ENCODE measurements at regions not wholly inside any gene's neighbourhood (a gene's known extent, or its start where the extent isn't known, plus 50 kb on each side); places are given as distances from the start of the nearest gene placed in this dataset.
"Not testable (repeated sequence)": the region's sequence is repeated elsewhere in the genome, so short reads cannot be mapped to it uniquely, and the experiment has no call there.

DNA sequence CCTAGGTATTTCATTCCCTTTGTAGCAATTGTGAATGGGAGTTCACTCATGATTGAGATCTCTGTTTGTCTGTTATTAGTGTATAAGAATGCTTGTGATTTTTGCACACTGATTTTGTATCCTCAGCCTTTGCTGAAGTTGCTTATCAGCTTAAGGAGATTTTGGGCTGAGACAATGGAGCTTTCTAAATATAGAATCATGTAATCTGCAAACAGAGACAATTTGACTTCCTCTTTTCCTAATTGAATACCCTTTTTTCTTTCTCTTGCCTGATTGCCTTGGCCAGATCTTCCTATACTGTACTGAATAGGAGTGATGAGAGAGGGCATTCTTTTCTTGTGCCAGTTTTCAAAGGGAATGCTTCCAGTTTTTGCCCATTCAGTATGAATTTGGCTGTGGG, 398.1 kb downstream of the SRGAP2C start:
- not testable (repeated sequence) for DNase-seq

DNA sequence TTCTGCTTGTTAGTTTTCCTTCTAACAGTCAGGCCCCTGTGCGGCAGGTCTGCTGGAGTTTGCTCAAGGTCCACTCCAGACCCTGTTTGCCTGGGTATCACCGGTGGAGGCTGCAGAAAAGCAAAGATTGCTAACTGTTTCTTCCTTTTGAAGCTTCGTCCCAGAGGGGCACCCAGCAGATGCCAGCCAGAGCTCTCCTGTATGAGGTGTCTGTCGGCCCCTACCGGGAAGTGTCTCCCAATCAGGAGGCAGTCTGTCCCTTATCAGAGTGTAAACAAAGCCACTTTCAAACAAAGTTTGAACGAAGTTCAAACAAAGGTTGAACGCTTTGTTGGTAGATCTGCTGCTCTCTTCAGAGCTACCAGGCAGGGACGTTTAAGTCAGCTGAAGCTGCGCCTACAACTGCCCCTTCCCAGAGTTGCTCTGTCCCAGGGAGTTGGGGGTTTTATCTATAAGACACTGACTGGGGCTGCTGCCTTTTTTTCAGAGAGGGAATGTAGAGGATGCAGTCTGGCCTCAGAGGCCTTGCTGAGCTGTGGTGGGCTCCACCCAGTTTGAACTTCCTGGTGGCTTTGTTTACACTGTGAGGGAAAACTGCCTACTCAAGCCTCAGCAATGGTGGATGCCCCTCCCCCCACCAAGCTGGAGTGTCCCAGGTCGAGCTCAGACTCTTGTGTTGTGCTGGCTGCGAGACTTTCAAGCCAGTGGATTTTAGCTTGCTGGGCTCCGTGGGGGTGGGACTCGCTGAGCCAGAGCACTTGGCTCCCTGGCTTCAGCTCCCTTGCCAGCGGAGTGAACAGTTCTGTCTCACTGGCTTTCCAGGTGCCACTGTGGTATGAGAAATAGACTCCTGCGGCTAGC, 401.8 kb downstream of the SRGAP2C start:
- no peak for DNase-seq

DNA sequence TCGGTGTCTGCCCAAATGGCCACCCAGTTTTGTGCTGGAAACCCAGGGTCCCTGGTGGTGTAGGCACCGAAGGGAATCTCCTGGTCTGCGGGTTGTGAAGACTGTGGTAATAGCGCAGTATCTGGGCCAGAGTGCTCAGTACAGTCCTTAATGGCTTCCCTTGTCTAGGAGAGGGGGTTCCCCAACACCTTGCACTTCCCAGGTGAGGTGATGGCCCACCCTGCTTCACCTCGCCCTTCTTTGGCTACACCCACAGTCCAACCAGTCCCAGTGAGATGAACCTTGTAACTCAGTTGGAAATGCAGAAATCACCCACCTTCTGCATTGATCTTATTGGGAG, 402.4 kb downstream of the SRGAP2C start:
- no peak for DNase-seq

DNA sequence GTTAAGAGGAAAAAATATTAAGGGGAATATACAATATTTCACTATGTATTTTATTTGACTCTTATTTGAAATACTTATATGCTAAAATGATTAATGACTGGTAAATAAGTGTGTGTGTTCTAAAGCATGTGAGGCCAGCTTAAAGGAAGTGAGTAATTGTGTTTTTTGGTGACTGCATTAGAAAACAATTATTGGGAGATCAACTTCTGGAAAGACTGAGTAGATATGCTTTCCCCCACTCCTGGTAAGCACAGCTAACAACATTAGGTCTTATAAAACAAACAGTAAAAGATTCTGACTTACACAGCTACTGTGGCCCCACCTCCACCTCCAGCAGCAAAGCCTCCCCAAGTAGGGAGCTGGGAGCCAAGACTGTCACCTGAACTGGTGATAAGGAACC, 403.0 kb downstream of the SRGAP2C start:
- DNase-seq = no peak

DNA sequence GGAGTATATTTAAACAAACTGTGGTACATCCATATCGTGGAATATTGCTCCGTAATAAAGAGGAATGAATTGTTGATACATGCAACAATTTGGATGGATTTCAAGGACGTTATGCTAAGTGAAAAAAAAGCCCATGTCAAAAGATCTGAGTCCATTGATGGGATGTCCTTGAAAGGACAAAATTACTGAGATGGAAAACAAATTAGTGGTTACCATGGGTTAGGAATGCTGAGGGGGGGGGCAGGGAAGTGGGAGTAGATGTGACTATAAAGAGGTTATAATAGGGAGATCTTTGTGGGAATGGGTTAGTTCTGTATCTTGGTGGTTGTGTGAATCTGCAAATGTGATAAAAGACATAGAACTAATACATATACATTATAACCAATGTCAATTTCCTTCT, 409.3 kb downstream of the SRGAP2C start:
- DNase-seq = no peak

DNA sequence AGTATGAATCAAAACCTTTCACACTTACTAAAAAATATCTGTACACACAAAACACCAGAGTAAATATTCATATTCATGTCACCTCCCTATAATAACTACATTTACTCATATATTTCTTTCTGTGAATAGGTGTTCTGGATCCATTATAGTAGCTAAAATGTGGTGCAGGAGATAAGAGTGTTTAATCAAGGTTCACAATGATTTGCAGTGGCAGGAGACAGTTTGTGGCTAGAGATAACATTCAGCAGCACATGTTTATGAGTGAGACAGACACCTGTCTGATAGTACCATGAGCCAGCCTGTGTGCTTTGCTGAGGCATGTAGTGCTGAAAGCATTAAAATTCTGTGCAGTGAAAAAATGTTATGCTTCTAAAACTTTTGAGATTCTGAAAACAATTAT, 410.3 kb downstream of the SRGAP2C start:
- no peak for DNase-seq

DNA sequence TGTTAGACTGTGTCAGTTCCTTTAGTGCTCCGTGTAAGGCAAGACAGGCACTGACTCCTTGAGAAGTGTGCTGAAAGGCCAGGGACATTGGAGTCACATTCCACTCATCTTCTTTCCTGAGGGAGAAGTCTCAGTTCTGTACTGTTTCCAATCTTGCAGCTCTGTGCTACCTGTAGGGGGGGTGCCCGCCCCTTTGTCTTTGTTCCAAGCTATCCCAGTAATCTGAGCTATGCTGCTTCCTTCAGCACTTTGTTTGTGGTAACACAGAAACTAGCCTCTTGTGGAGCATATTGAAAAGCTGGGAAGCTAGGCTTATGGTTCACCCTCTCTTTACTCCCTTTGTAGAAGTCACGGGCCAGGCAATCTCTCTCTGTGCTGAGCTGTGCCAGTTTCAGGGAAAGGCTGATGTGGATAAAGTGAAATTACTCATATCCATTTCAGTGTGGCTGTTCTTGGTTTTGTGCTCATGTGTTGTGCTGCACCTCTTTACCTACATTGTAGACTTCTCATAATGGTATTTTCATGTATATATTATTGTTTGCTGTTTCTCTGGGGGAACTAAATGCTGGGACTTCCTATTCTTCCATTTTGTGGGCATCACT, 420.2 kb downstream of the SRGAP2C start:
- DNase-seq = not testable (repeated sequence)

DNA sequence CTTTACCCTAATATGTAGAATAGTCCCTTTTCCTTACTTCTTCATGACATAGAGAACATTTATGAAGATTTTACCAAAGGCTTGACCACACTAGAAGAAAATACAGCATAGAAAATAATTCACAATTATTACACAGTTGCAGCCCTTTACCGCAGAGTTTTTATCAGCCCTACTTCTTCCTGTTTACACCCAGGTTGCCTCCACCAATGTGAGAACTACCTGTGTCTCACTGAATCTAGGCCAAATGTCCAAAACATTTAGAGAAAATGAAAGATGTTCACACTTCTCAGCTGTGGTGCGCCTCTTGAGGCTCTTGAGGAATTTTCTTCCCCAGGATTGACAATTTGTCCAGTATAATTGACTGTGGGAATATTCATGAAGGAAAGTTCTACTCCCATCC, 422.7 kb downstream of the SRGAP2C start:
- not testable (repeated sequence) for DNase-seq
